K562 (cell line): ENCODE measurements at regions not wholly inside any gene's neighbourhood (a gene's known extent, or its start where the extent isn't known, plus 50 kb on each side); places are given as distances from the start of the nearest gene placed in this dataset.

Source experiments
- ATAC-seq: fragments of 200-7000 bp; cut with Tn5 transposase; 3 replicates; pipeline ENCODE4 v1.9.1; 2020; ENCODE audit warnings: moderate library complexity
- BruUV-seq: library from RNA; stranded (reverse); fragments of 400-500 nt; replicated peaks from 2 replicates; lab custom pipeline; 2021; lab: Mats Ljungman, UMichigan
- CTCF ChIA-PET: fragments of 300-600 bp; formaldehyde crosslinking; extraction: SDS; loops from one replicate; lab custom pipeline; 2021; ENCODE audit warnings: low intra/inter-chr PET ratio; lab: Yijun Ruan, JAX
- POLR2A ChIA-PET: fragments of 300-600, 350-650 bp; sonication (Branson Sonifier 250); formaldehyde crosslinking; extraction: SDS; loops from one replicate; lab custom pipeline; 2021; ENCODE audit warnings: antibody characterized with exemption, inconsistent platforms; lab: Yijun Ruan, JAX
- DNase-seq, 4 experiments: peaks; one replicate each; pipeline versions ENCODE4 v3.0.0 to v3.0.0-alpha.2; 2011 to 2018; ENCODE audit warnings: low spot score in 3 of 4, mixed read lengths in 3 of 4; ENCODE audit errors: extremely low read depth in 1 of 4
- FAIRE-seq: peaks from 2 replicates; lab custom pipeline; 2011; peaks lifted over from hg19 to GRCh38; lab: Jason Lieb, UNC
- H2AFZ ChIP-seq: 2 replicates; pipeline ENCODE4 v1.6.0; 2011; ENCODE audit warnings: low read depth, low read length, control low read depth, inconsistent platforms
- H3K27ac ChIP-seq: fragments of 200-600 bp; 3 replicates; pipeline ENCODE4 v1.8.0; 2011; ENCODE audit warnings: low read depth, mild to moderate bottlenecking, control low read depth, inconsistent platforms, low read length, moderate library complexity, mixed read lengths; ENCODE audit errors: extremely low read depth
- H3K27me3 ChIP-seq, 2 experiments: fragments of 300-600 bp in 1 of 2; 2 replicates in 1 of 2; 3 replicates in 1 of 2; pipeline versions ENCODE4 v1.6.0 to v1.8.0; 2011; ENCODE audit warnings: inconsistent platforms in 2 of 2, low read length in 2 of 2, mild to moderate bottlenecking in 1 of 2, mixed read lengths in 1 of 2, moderate library complexity in 1 of 2; ENCODE audit not compliant: control insufficient read depth in 2 of 2, insufficient read depth in 2 of 2
- H3K36me3 ChIP-seq: fragments of 300-600 bp; 3 replicates; pipeline ENCODE4 v1.8.0; 2011; ENCODE audit warnings: mild to moderate bottlenecking, low read length, inconsistent platforms; ENCODE audit not compliant: control insufficient read depth, insufficient read depth
- H3K4me1 ChIP-seq, 2 experiments: fragments of 200-600 bp in 1 of 2; replicated peaks in 1 of 2; 2 replicates in 1 of 2; 3 replicates in 1 of 2; pipeline versions ENCODE4 v1.5.1 to v1.8.0; 2011; ENCODE audit warnings: inconsistent platforms in 2 of 2, low read length in 2 of 2, mild to moderate bottlenecking in 1 of 2, mixed read lengths in 1 of 2, moderate library complexity in 1 of 2; ENCODE audit not compliant: control insufficient read depth in 2 of 2, insufficient read depth in 2 of 2
- H3K4me2 ChIP-seq: 2 replicates; pipeline ENCODE4 v1.6.1; 2011; ENCODE audit warnings: low read length, control low read depth, inconsistent platforms, mixed read lengths; ENCODE audit not compliant: insufficient read depth
- H3K4me3 ChIP-seq: fragments of 200-600 bp; sonication (generic), shearing (Covaris generic); 2 replicates; pipeline ENCODE4 v1.5.1; 2016; ENCODE audit warnings: control low read depth, inconsistent platforms
- H3K79me2 ChIP-seq: fragments of 200-600 bp; 3 replicates; pipeline ENCODE4 v1.8.0; 2011; ENCODE audit warnings: low read length, inconsistent platforms; ENCODE audit not compliant: control insufficient read depth, insufficient read depth
- H3K9ac ChIP-seq, 2 experiments: 2 replicates each; pipeline versions ENCODE4 v1.6.0 to v1.6.1; 2011; ENCODE audit warnings: low read depth in 2 of 2, low read length in 2 of 2, control low read depth in 1 of 2, inconsistent platforms in 1 of 2, mild to moderate bottlenecking in 1 of 2, mixed read lengths in 1 of 2; ENCODE audit not compliant: insufficient read depth in 1 of 2
- H3K9me1 ChIP-seq: one replicate; pipeline ENCODE4 v1.6.0; 2011; ENCODE audit warnings: inconsistent platforms, mild to moderate bottlenecking, low read length, moderate library complexity; ENCODE audit not compliant: control insufficient read depth, insufficient read depth
- H3K9me3 ChIP-seq: replicated peaks from 2 replicates; pipeline ENCODE4 v1.5.1; 2011; ENCODE audit warnings: low read depth, low read length, inconsistent platforms; ENCODE audit not compliant: control insufficient read depth, insufficient read depth
- H4K20me1 ChIP-seq: replicated peaks from 2 replicates; pipeline ENCODE4 v1.6.1; 2011; ENCODE audit warnings: low read length, inconsistent platforms, mixed read lengths; ENCODE audit not compliant: control insufficient read depth, insufficient read depth
- CBFB ChIP-seq: sonication (generic); formaldehyde crosslinking; IDR thresholded peaks from 2 replicates; pipeline ENCODE4 v1.4.0; 2020; ENCODE audit warnings: mild to moderate bottlenecking, missing genetic modification reagents
- NFYB ChIP-seq: IDR thresholded peaks from 2 replicates; pipeline ENCODE4 v1.6.1; 2011; ENCODE audit warnings: mild to moderate bottlenecking, moderate library complexity; ENCODE audit not compliant: insufficient read length; ENCODE audit errors: extremely low read depth
- RREB1 ChIP-seq: fragments of 250-450 bp; sonication (Bioruptor Pico); IDR thresholded peaks from 2 replicates; pipeline ENCODE4 v1.4.0; 2020
- SMAD4 ChIP-seq: fragments of 250-450 bp; sonication (Bioruptor Pico); conservative IDR thresholded peaks from 2 replicates; pipeline ENCODE4 v1.8.0; 2021; ENCODE audit warnings: inconsistent platforms, mild to moderate bottlenecking, moderate library complexity
- WGBS: fragments of 100-300 bp; shearing (Covaris generic); methylation state at CpG from one replicate; pipeline ENCODE4 v1.1.6; 2016; ENCODE audit warnings: low coverage, mixed read lengths; ENCODE audit not compliant: insufficient coverage; ENCODE audit errors: missing lambda C conversion rate; 5-methylcytosine and 5-hydroxymethylcytosine counted together
- in situ Hi-C: fragments of 300-500 bp; cut with MboI; formaldehyde crosslinking; loops from 4 replicates; pipeline ENCODE4 v1.15.0; 2018; ENCODE audit warnings: inconsistent platforms, mixed read lengths
- intact Hi-C: fragments of 100-400 bp; cut with micrococcal nuclease; formaldehyde crosslinking; loops from 2 replicates; pipeline ENCODE4 v1.14.2; 2022

- TF ChIP-seq RREB1 (CRISPR knock-in tag) = no peak
Measured at GRCh38 chr16:79932572-79932971, 332.0 kb upstream of the MAF start (continued).

DNA sequence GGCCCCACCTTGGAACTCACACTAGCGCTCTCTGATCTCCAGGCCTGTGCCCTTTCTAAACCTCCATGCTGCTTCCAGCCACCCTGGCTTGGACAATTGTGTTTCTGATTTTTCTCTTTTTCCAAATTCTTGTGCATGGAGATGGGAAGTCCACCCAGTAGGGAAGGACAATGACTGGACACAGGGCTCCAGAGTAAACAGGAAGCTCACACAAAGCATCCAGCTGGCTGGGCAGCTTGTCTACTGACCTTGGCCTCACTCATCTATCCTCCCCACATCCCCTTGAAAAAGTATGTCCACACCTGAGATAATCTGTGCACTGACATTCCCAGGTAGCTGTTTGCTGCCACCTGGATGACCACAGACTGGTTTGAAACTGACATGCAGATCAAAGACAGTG is 331.2 kb upstream of the MAF start:
- H3K9me1 ChIP-seq = no peaks in the 10 kb centered on the region
- no peak for TF ChIP-seq NFYB
- no peak for TF ChIP-seq CBFB
- no peak for TF ChIP-seq SMAD4
- H3K36me3 ChIP-seq = no peaks in the 10 kb centered on the region
- DNase-seq (no peak), FAIRE-seq (no peak), ATAC-seq (no peak)
- BruUV-seq = no TSS peak
- H4K20me1 ChIP-seq = no peaks in the 10 kb centered on the region
- WGBS = 92% methylated on average over 1 of the region's 1 CpG
- no peak overlapping the region for H3K4me3 ChIP-seq
- ChIA-PET CTCF (no interaction called here), POLR2A (interaction anchor here (0.5 to 1.1 kb wide), 2 partner anchors 12 to 407 kb away, joined by 3 read pairs; no protein-coding TSS in a partner anchor)
- H3K4me2 ChIP-seq = no peak overlapping the region
- no peak overlapping the region for H2AFZ ChIP-seq
- H3K27ac ChIP-seq = no peak overlapping the region
- H3K79me2 ChIP-seq = no peaks in the 10 kb centered on the region
- H3K27me3 ChIP-seq = no peaks in the 10 kb centered on the region
- no peak overlapping the region for H3K9ac ChIP-seq
- H3K4me1 ChIP-seq = no peaks in the 10 kb centered on the region; a peak in 1 of 5 replicates
- in situ Hi-C loops = no loop called here
- intact Hi-C loops = no loop called here
- H3K9me3 ChIP-seq = no peaks in the 10 kb centered on the region
